Cardiac muscle cell (in vitro differentiated cells and primary cell): ENCODE measurements at regions not wholly inside any gene's neighbourhood (a gene's known extent, or its start where the extent isn't known, plus 50 kb on each side); places are given as distances from the start of the nearest gene placed in this dataset.

Source experiments
- DNase-seq, 2 donors: peaks; one replicate each; pipeline versions ENCODE4 v3.0.0 to v3.0.0-alpha.2; 2010 to 2017; ENCODE audit warnings: low read depth in 1 of 2, low spot score in 1 of 2
- H3K27ac ChIP-seq: fragments of 200-600 bp; sonication (generic); 2 replicates; pipeline ENCODE4 v1.5.1; 2016
- H3K27me3 ChIP-seq: fragments of 200-600 bp; sonication (generic); 2 replicates; pipeline ENCODE4 v1.6.0; 2016; ENCODE audit warnings: control low read depth
- H3K36me3 ChIP-seq: fragments of 200-600 bp; sonication (generic); 2 replicates; pipeline ENCODE4 v1.5.1; 2016; ENCODE audit warnings: control low read depth
- H3K4me1 ChIP-seq: fragments of 200-600 bp; sonication (generic); 2 replicates; pipeline ENCODE4 v1.8.1; 2017; ENCODE audit warnings: low read depth, mild to moderate bottlenecking, mixed run types
- H3K4me3 ChIP-seq: fragments of 200-600 bp; sonication (generic); 2 replicates; pipeline ENCODE4 v1.5.1; 2016; ENCODE audit warnings: mild to moderate bottlenecking
- H3K9me3 ChIP-seq: fragments of 200-600 bp; sonication (generic); 2 replicates; pipeline ENCODE4 v1.5.1; 2017; ENCODE audit warnings: low read depth, mild to moderate bottlenecking, control low read depth
- CTCF ChIP-seq: IDR thresholded peaks from 2 replicates; pipeline ENCODE4 v1.5.1; 2012; ENCODE audit warnings: low read depth, mild to moderate bottlenecking, low read length

GRCh38 chrX:63506320-63506719 lies 155.2 kb upstream of the SPIN4 start:
- peak; percentile 28 to 62 for DNase-seq
- no peaks in the 10 kb centered on the region for H3K36me3 ChIP-seq
- peak; percentile 32 for TF ChIP-seq CTCF

GRCh38 chrX:63503541-63503940 lies 152.4 kb upstream of the SPIN4 start:
- TF ChIP-seq CTCF: no peak
- H3K27me3 ChIP-seq: no peaks in the 10 kb centered on the region
- no peak overlapping the region for H3K4me3 ChIP-seq
- H3K36me3 ChIP-seq: no peaks in the 10 kb centered on the region
- H3K27ac ChIP-seq: peak overlapping the region; percentile 76
- DNase-seq: peak; percentile 23 to 70
- H3K9me3 ChIP-seq: no peaks in the 10 kb centered on the region
- H3K4me1 ChIP-seq: peaks cover 3% of the 10 kb centered on the region

More at GRCh38 chrX:63506320-63506719, 155.2 kb upstream of the SPIN4 start:
- Histone ChIP-seq H3K4me1 (peaks cover 3% of the 10 kb centered on the region), H3K27me3 (no peaks in the 10 kb centered on the region), H3K9me3 (no peaks in the 10 kb centered on the region), H3K4me3 (no peak overlapping the region), H3K27ac (no peak overlapping the region)

- no peaks in the 10 kb centered on the region for H3K27me3 ChIP-seq
- H3K4me3 ChIP-seq: no peak overlapping the region
- DNase-seq: no peak
- H3K9me3 ChIP-seq: no peaks in the 10 kb centered on the region
- no peak overlapping the region for H3K27ac ChIP-seq
- TF ChIP-seq CTCF: no peak
- no peaks in the 10 kb centered on the region for H3K4me1 ChIP-seq
- no peaks in the 10 kb centered on the region for H3K36me3 ChIP-seq
These were observed 137.6 kb upstream of the SPIN4 start for GRCh38 chrX:63488546-63489373.

- Histone ChIP-seq H3K27me3 (no peaks in the 10 kb centered on the region), H3K4me1 (no peaks in the 10 kb centered on the region)
These were observed 124.1 kb upstream of the SPIN4 start for GRCh38 chrX:63475200-63475599.

GRCh38 chrX:63471004-63471403 lies 119.9 kb upstream of the SPIN4 start:
- H3K27me3 ChIP-seq: no peaks in the 10 kb centered on the region
- no peak for DNase-seq
- H3K27ac ChIP-seq: no peak overlapping the region
- H3K4me1 ChIP-seq: no peaks in the 10 kb centered on the region
- no peak overlapping the region for H3K4me3 ChIP-seq
- no peak for TF ChIP-seq CTCF
- H3K36me3 ChIP-seq: no peaks in the 10 kb centered on the region
- H3K9me3 ChIP-seq: no peaks in the 10 kb centered on the region

More at GRCh38 chrX:63475200-63475599, 124.1 kb upstream of the SPIN4 start:
- H3K9me3 ChIP-seq: no peaks in the 10 kb centered on the region
- no peak for TF ChIP-seq CTCF
- H3K27ac ChIP-seq: no peak overlapping the region
- no peak overlapping the region for H3K4me3 ChIP-seq
- no peak for DNase-seq
- H3K36me3 ChIP-seq: no peaks in the 10 kb centered on the region
